GM23338 (cell line): ENCODE measurements at regions not wholly inside any gene's neighbourhood (a gene's known extent, or its start where the extent isn't known, plus 50 kb on each side); places are given as distances from the start of the nearest gene placed in this dataset.

Experiments
- ATAC-seq: fragments of 200-7000 bp; cut with Tn5 transposase; 3 replicates; pipeline ENCODE4 v1.9.1; 2020
- DNase-seq: peaks from one replicate; pipeline ENCODE4 v3.0.0-alpha.2; 2015; ENCODE audit warnings: low spot score
- H2AFZ ChIP-seq: fragments of 200-600 bp; sonication (generic); 2 replicates; pipeline ENCODE4 v1.8.0; 2016; ENCODE audit warnings: antibody characterized with exemption, mild to moderate bottlenecking, moderate library complexity
- H3F3A ChIP-seq: fragments of 200-600 bp; sonication (generic); replicated peaks from 2 replicates; pipeline ENCODE4 v1.8.0; 2017; ENCODE audit warnings: antibody characterized with exemption, mixed run types, low read depth
- H3K27ac ChIP-seq: fragments of 200-600 bp; sonication (generic); 2 replicates; pipeline ENCODE4 v1.6.1; 2016; ENCODE audit warnings: low read depth
- H3K27me3 ChIP-seq: fragments of 200-600 bp; sonication (generic); 2 replicates; pipeline ENCODE4 v1.8.0; 2016; ENCODE audit warnings: mild to moderate bottlenecking, mixed run types, moderate library complexity; ENCODE audit not compliant: insufficient read depth
- H3K36me3 ChIP-seq: fragments of 200-600 bp; sonication (generic); 2 replicates; pipeline ENCODE4 v1.8.0; 2016; ENCODE audit warnings: mild to moderate bottlenecking; ENCODE audit not compliant: insufficient read depth
- H3K4me1 ChIP-seq: fragments of 200-600 bp; sonication (generic); 2 replicates; pipeline ENCODE4 v1.8.0; 2016; ENCODE audit warnings: mild to moderate bottlenecking, moderate library complexity; ENCODE audit not compliant: insufficient read depth
- H3K4me2 ChIP-seq: fragments of 200-600 bp; sonication (generic); 2 replicates; pipeline ENCODE4 v1.7.1; 2017; ENCODE audit warnings: mixed run types
- H3K4me3 ChIP-seq: fragments of 200-600 bp; sonication (generic); 2 replicates; pipeline ENCODE4 v1.6.1; 2016; ENCODE audit warnings: mixed run types
- H3K79me2 ChIP-seq: fragments of 200-600 bp; sonication (generic); replicated peaks from 2 replicates; pipeline ENCODE4 v1.8.0; 2017; ENCODE audit warnings: mild to moderate bottlenecking; ENCODE audit not compliant: insufficient read depth
- H3K9me2 ChIP-seq: fragments of 200-600 bp; sonication (generic); 2 replicates; pipeline ENCODE4 v1.8.0; 2017; ENCODE audit not compliant: insufficient read depth
- H4K20me1 ChIP-seq: fragments of 200-600 bp; sonication (generic); replicated peaks from 2 replicates; pipeline ENCODE4 v1.8.0; 2017; ENCODE audit warnings: mild to moderate bottlenecking; ENCODE audit not compliant: insufficient read depth
- H3K27ac Mint-ChIP-seq: 2 replicates; pipeline ENCODE4 v1.8.0; 2020; ENCODE audit warnings: inconsistent platforms, mild to moderate bottlenecking, moderate library complexity, mixed read lengths
- H3K27me3 Mint-ChIP-seq: 3 replicates; pipeline ENCODE4 v1.8.0; 2022; ENCODE audit warnings: low read depth, mild to moderate bottlenecking, moderate library complexity, mixed read lengths, inconsistent platforms; ENCODE audit not compliant: insufficient read depth, poor library complexity
- H3K36me3 Mint-ChIP-seq: 3 replicates; pipeline ENCODE4 v1.8.0; 2021; ENCODE audit warnings: low read depth, mild to moderate bottlenecking, inconsistent platforms, moderate library complexity, mixed read lengths
- H3K4me1 Mint-ChIP-seq: 3 replicates; pipeline ENCODE4 v1.8.0; 2020; ENCODE audit warnings: mild to moderate bottlenecking, inconsistent platforms, mixed read lengths
- H3K4me3 Mint-ChIP-seq: 3 replicates; pipeline ENCODE4 v1.8.0; 2021; ENCODE audit warnings: moderate library complexity, mild to moderate bottlenecking, inconsistent platforms, mixed read lengths
- H3K9me3 Mint-ChIP-seq: 3 replicates; pipeline ENCODE4 v1.8.0; 2020; ENCODE audit warnings: moderate library complexity, mild to moderate bottlenecking, inconsistent platforms, mixed read lengths
- EZH2 ChIP-seq: fragments of 200-600 bp; sonication (generic); IDR thresholded peaks from one replicate; pipeline ENCODE4 v1.8.0; 2017; ENCODE audit warnings: antibody characterized with exemption, mild to moderate bottlenecking, low read depth; ENCODE audit not compliant: unreplicated experiment
- POLR2AphosphoS5 ChIP-seq: IDR thresholded peaks from 2 replicates; pipeline ENCODE4 v1.6.1; 2016; ENCODE audit warnings: antibody characterized with exemption, low read depth
- REST ChIP-seq: IDR thresholded peaks from one replicate; pipeline ENCODE4 v1.6.1; 2018; ENCODE audit warnings: antibody characterized with exemption; ENCODE audit not compliant: unreplicated experiment
- STAT1 ChIP-seq: IDR thresholded peaks from one replicate; pipeline ENCODE4 v1.6.1; 2016; ENCODE audit warnings: antibody characterized with exemption; ENCODE audit not compliant: unreplicated experiment
- ZNF114 ChIP-seq: fragments of 250-450 bp; sonication (Bioruptor Pico); IDR thresholded peaks from 2 replicates; pipeline ENCODE4 v1.5.0; 2020; ENCODE audit warnings: mild to moderate bottlenecking, moderate library complexity
- ZNF462 ChIP-seq: fragments of 250-450 bp; sonication (Bioruptor Pico); IDR thresholded peaks from 2 replicates; pipeline ENCODE4 v1.5.0; 2020; ENCODE audit warnings: mild to moderate bottlenecking, moderate library complexity

GRCh38 chr6:154931711-154932424 lies 63.2 kb upstream of the TIAM2 start:
- no peak overlapping the region for H2AFZ ChIP-seq
- peak; percentile 66 for ATAC-seq
- H3K36me3 Mint-ChIP-seq, result no peaks in the 10 kb centered on the region
- H3K4me3 ChIP-seq, result no peak overlapping the region
- H3K79me2 ChIP-seq, result no peaks in the 10 kb centered on the region
- no peaks in the 10 kb centered on the region for H3K27me3 ChIP-seq
- peaks cover 15% of the 10 kb centered on the region for H3K4me1 ChIP-seq
- peak overlapping the region; percentile 13; the same call in 1 of the 2 replicates for H3K4me2 ChIP-seq
- peaks cover 22% of the 10 kb centered on the region for H3K4me1 Mint-ChIP-seq
- peak overlapping the region; percentile 81 for H3K27ac ChIP-seq
- no peaks in the 10 kb centered on the region for H3K27me3 Mint-ChIP-seq
- no peaks in the 10 kb centered on the region for H3K36me3 ChIP-seq
- H3K27ac Mint-ChIP-seq, result peak overlapping the region; percentile 90
- no peak overlapping the region for H3K4me3 Mint-ChIP-seq
- H3K9me2 ChIP-seq, result no peaks in the 10 kb centered on the region
- no peaks in the 10 kb centered on the region for H3F3A ChIP-seq
- TF ChIP-seq REST (no peak), EZH2 (no peak), STAT1 (no peak), ZNF462 (CRISPR knock-in tag) (0 out of 2 replicates have a peak, but pooled peaks have one; percentile 37), POLR2AphosphoS5 (no peak), ZNF114 (CRISPR knock-in tag) (no peak)
- no peaks in the 10 kb centered on the region for H3K9me3 Mint-ChIP-seq
- DNase-seq, result peak; percentile 67
- H4K20me1 ChIP-seq, result no peaks in the 10 kb centered on the region
